Gastroesophageal sphincter (tissue), 3 donors: ENCODE measurements at regions not wholly inside any gene's neighbourhood (a gene's known extent, or its start where the extent isn't known, plus 50 kb on each side); places are given as distances from the start of the nearest gene placed in this dataset.

ENCODE experiments used
- CTCF ChIP-seq, 4 experiments: fragments of 200-600 bp in 2 of 4; fragments of 450-650 bp in 2 of 4; sonication (generic) in 1 of 4; IDR thresholded peaks; one replicate each; pipeline ENCODE4 v1.5.1; 2017 to 2019; ENCODE audit warnings: antibody characterized with exemption in 4 of 4, mild to moderate bottlenecking in 2 of 4, moderate library complexity in 2 of 4
- POLR2A ChIP-seq, 2 donors: fragments of 450-650 bp; IDR thresholded peaks; one replicate each; pipeline ENCODE4 v1.6.1; 2017; ENCODE audit warnings: antibody characterized with exemption in 2 of 2, mild to moderate bottlenecking in 2 of 2, moderate library complexity in 1 of 2
- POLR2AphosphoS5 ChIP-seq: sonication (generic); formaldehyde crosslinking; IDR thresholded peaks from one replicate; pipeline ENCODE4 v1.6.1; 2017; ENCODE audit warnings: antibody characterized with exemption

DNA sequence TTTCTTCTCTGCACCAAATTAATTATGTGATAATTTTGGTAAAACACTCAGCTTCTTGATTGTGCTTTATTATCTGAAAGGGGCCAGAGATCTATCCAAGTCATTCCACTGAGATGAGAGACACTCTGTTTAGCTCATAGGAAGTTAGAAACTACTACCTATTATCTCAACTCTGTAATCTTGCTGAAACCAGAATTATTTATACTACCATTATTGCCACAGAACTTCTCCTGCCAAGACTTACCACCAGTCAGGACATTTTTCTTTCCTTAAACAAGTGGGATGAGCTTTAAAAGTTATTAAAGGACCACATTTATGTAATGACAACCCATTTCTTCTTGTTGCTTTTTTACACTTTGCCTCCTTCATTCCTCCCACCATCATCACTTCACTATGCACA lies 855.6 kb upstream of the PIK3C3 start:
- no peak for TF ChIP-seq POLR2A (IDR thresholded peaks at IDR 0.05)
- TF ChIP-seq CTCF (IDR thresholded peaks at IDR 0.05) = no peak
- TF ChIP-seq POLR2AphosphoS5 = no peak
